IMR-90 (cell line): ENCODE measurements at regions not wholly inside any gene's neighbourhood (a gene's known extent, or its start where the extent isn't known, plus 50 kb on each side); places are given as distances from the start of the nearest gene placed in this dataset.

Experiments
- ATAC-seq: fragments of 200-7000 bp; cut with Tn5 transposase; 2 replicates; pipeline ENCODE4 v1.9.1; 2020; ENCODE audit warnings: low read depth, mild to moderate bottlenecking, moderate library complexity
- BruUV-seq: library from RNA; stranded (reverse); fragments of 400-500 nt; replicated peaks from 2 replicates; lab custom pipeline; 2021; lab: Mats Ljungman, UMichigan
- CTCF ChIA-PET: fragments of 300-600 bp; formaldehyde crosslinking; extraction: SDS; loops from one replicate; lab custom pipeline; 2021; ENCODE audit warnings: antibody characterized with exemption; lab: Yijun Ruan, JAX
- POLR2A ChIA-PET: fragments of 300-600 bp; sonication (Branson Sonifier 250); formaldehyde crosslinking; loops from one replicate; lab custom pipeline; 2022; ENCODE audit warnings: antibody characterized with exemption; ENCODE audit not compliant: unreplicated experiment; lab: Charles Lee
- DNase-seq: peaks from one replicate; pipeline ENCODE4 v3.0.0; 2013
- H2AFZ ChIP-seq: replicated peaks from 2 replicates; pipeline ENCODE3; 2013; ENCODE audit warnings: low read length, mild to moderate bottlenecking; ENCODE audit not compliant: poor library complexity
- H2AK5ac ChIP-seq: 2 replicates; pipeline ENCODE4 v1.6.1; 2013; ENCODE audit warnings: low read depth, low read length, inconsistent platforms
- H2AK9ac ChIP-seq: replicated peaks from 2 replicates; pipeline ENCODE3; 2013; ENCODE audit warnings: mild to moderate bottlenecking, low read depth, low read length, moderate library complexity; ENCODE audit not compliant: poor library complexity
- H2BK120ac ChIP-seq: 2 replicates; pipeline ENCODE4 v1.6.1; 2013; ENCODE audit warnings: low read depth, low read length, inconsistent platforms
- H2BK15ac ChIP-seq: 3 replicates; pipeline ENCODE4 v1.6.1; 2013; ENCODE audit warnings: low read depth, low read length, inconsistent platforms
- H2BK20ac ChIP-seq: 2 replicates; pipeline ENCODE4 v1.6.1; 2013; ENCODE audit warnings: low read depth, mild to moderate bottlenecking, inconsistent platforms, low read length, moderate library complexity
- H2BK5ac ChIP-seq: 2 replicates; pipeline ENCODE4 v1.6.1; 2013; ENCODE audit warnings: mild to moderate bottlenecking, low read depth, low read length, inconsistent platforms; ENCODE audit not compliant: poor library complexity, severe bottlenecking
- H3K14ac ChIP-seq: replicated peaks from 2 replicates; pipeline ENCODE4 v1.6.1; 2013; ENCODE audit warnings: low read depth, low read length, inconsistent platforms
- H3K18ac ChIP-seq: 2 replicates; pipeline ENCODE4 v1.6.1; 2013; ENCODE audit warnings: low read depth, low read length, control low read depth
- H3K23ac ChIP-seq: 2 replicates; pipeline ENCODE4 v1.6.1; 2013; ENCODE audit warnings: low read depth, low read length, inconsistent platforms
- H3K27ac ChIP-seq: 2 replicates; pipeline ENCODE4 v1.5.1; 2013; ENCODE audit warnings: mild to moderate bottlenecking, control low read depth, low read length; ENCODE audit not compliant: insufficient read depth
- H3K27me3 ChIP-seq: 2 replicates; pipeline ENCODE4 v1.6.1; 2013; ENCODE audit warnings: low read length; ENCODE audit not compliant: control insufficient read depth, insufficient read depth
- H3K36me3 ChIP-seq: 2 replicates; pipeline ENCODE4 v1.6.1; 2013; ENCODE audit warnings: low read length, mixed read lengths; ENCODE audit not compliant: control insufficient read depth, insufficient read depth
- H3K4ac ChIP-seq: 2 replicates; pipeline ENCODE4 v1.6.1; 2013; ENCODE audit warnings: low read depth, low read length, inconsistent platforms
- H3K4me1 ChIP-seq: 2 replicates; pipeline ENCODE4 v1.6.1; 2013; ENCODE audit warnings: low read length, mixed read lengths; ENCODE audit not compliant: control insufficient read depth, insufficient read depth
- H3K4me2 ChIP-seq: 2 replicates; pipeline ENCODE4 v1.6.1; 2013; ENCODE audit warnings: low read depth, mild to moderate bottlenecking, control low read depth, low read length, moderate library complexity
- H3K4me3 ChIP-seq: 2 replicates; pipeline ENCODE4 v1.5.1; 2013; ENCODE audit warnings: low read depth, mild to moderate bottlenecking, control low read depth, low read length, moderate library complexity; ENCODE audit not compliant: insufficient read depth
- H3K56ac ChIP-seq: 2 replicates; pipeline ENCODE4 v1.6.1; 2013; ENCODE audit warnings: low read length, inconsistent platforms; ENCODE audit not compliant: insufficient read depth; ENCODE audit errors: extremely low read depth
- H3K79me1 ChIP-seq, 2 experiments: 2 replicates each; pipeline ENCODE4 v1.6.1; 2013; ENCODE audit warnings: low read length in 2 of 2, inconsistent platforms in 1 of 2, low read depth in 1 of 2
- H3K9ac ChIP-seq: 2 replicates; pipeline ENCODE4 v1.6.1; 2013; ENCODE audit warnings: low read depth, low read length, control low read depth
- H3K9me1 ChIP-seq: 2 replicates; pipeline ENCODE4 v1.6.1; 2013; ENCODE audit warnings: low read length, inconsistent platforms; ENCODE audit not compliant: insufficient read depth
- H3K9me3 ChIP-seq: 2 replicates; pipeline ENCODE4 v1.6.1; 2013; ENCODE audit warnings: low read length; ENCODE audit not compliant: control insufficient read depth, insufficient read depth
- H4K20me1 ChIP-seq: 2 replicates; pipeline ENCODE4 v1.6.1; 2013; ENCODE audit warnings: low read length, inconsistent platforms; ENCODE audit not compliant: insufficient read depth
- H4K5ac ChIP-seq: 2 replicates; pipeline ENCODE4 v1.6.1; 2013; ENCODE audit warnings: mild to moderate bottlenecking, low read depth, low read length, control low read depth
- H4K8ac ChIP-seq, 2 experiments: 2 replicates each; pipeline ENCODE4 v1.6.1; 2013; ENCODE audit warnings: low read depth in 2 of 2, low read length in 2 of 2, control low read depth in 1 of 2, inconsistent platforms in 1 of 2
- H4K91ac ChIP-seq: 2 replicates; pipeline ENCODE4 v1.6.1; 2013; ENCODE audit warnings: low read depth, low read length, inconsistent platforms; ENCODE audit not compliant: insufficient read depth
- BHLHE40 ChIP-seq: fragments of 150-350 bp; IDR thresholded peaks from 2 replicates; pipeline ENCODE4 v1.6.1; 2016; ENCODE audit warnings: mild to moderate bottlenecking, low read depth, low read length
- CEBPB ChIP-seq: IDR thresholded peaks from 2 replicates; pipeline ENCODE4 v1.6.1; 2012; ENCODE audit warnings: low read depth, low read length, improper control_type of control experiment
- CHD1 ChIP-seq: IDR thresholded peaks from 2 replicates; pipeline ENCODE4 v1.6.1; 2012; ENCODE audit warnings: low read depth, low read length, improper control_type of control experiment
- CTCF ChIP-seq: conservative IDR thresholded peaks from 2 replicates; pipeline ENCODE4 v1.5.1; 2012; ENCODE audit warnings: mild to moderate bottlenecking, low read depth, low read length, improper control_type of control experiment
- ELK1 ChIP-seq: fragments of 150-350 bp; IDR thresholded peaks from 2 replicates; pipeline ENCODE4 v1.6.1; 2016; ENCODE audit warnings: low read depth, mild to moderate bottlenecking, low read length, moderate library complexity, borderline replicate concordance
- FOS ChIP-seq: fragments of 150-350 bp; IDR thresholded peaks from 2 replicates; pipeline ENCODE4 v1.6.1; 2016; ENCODE audit warnings: low read depth, low read length
- MAFK ChIP-seq: IDR thresholded peaks from 2 replicates; pipeline ENCODE4 v1.6.1; 2012; ENCODE audit warnings: low read depth, low read length, improper control_type of control experiment
- MAZ ChIP-seq: IDR thresholded peaks from 2 replicates; pipeline ENCODE4 v1.6.1; 2012; ENCODE audit warnings: low read depth, mild to moderate bottlenecking, low read length, improper control_type of control experiment, moderate library complexity, borderline replicate concordance
- MXI1 ChIP-seq: IDR thresholded peaks from 2 replicates; pipeline ENCODE4 v1.6.1; 2012; ENCODE audit warnings: low read depth, mild to moderate bottlenecking, low read length, moderate library complexity, borderline replicate concordance
- NFE2L2 ChIP-seq: fragments of 150-350 bp; IDR thresholded peaks from 2 replicates; pipeline ENCODE4 v1.6.1; 2016; ENCODE audit warnings: low read depth, mild to moderate bottlenecking, low read length
- POLR2A ChIP-seq: IDR thresholded peaks from 2 replicates; pipeline ENCODE4 v1.6.1; 2012; ENCODE audit warnings: mild to moderate bottlenecking, low read depth, low read length
- RAD21 ChIP-seq: IDR thresholded peaks from 2 replicates; pipeline ENCODE4 v1.6.1; 2012; ENCODE audit warnings: low read length, improper control_type of control experiment
- RCOR1 ChIP-seq: IDR thresholded peaks from 2 replicates; pipeline ENCODE4 v1.6.1; 2012; ENCODE audit warnings: mild to moderate bottlenecking, low read length, improper control_type of control experiment; ENCODE audit not compliant: insufficient replicate concordance
- RFX5 ChIP-seq: IDR thresholded peaks from 2 replicates; pipeline ENCODE4 v1.8.0; 2012; ENCODE audit warnings: low read depth, mild to moderate bottlenecking, low read length, moderate library complexity
- SMC3 ChIP-seq: fragments of 150-350 bp; IDR thresholded peaks from 2 replicates; pipeline ENCODE4 v1.6.1; 2016; ENCODE audit warnings: low read depth, mild to moderate bottlenecking, antibody characterized with exemption, low read length, moderate library complexity
- USF2 ChIP-seq: fragments of 150-350 bp; IDR thresholded peaks from 2 replicates; pipeline ENCODE4 v1.6.1; 2017; ENCODE audit warnings: mild to moderate bottlenecking, antibody characterized with exemption, low read length, low read depth
- WGBS, 2 experiments: methylation state at CpG; one replicate each; pipeline versions ENCODE4 v1.1.5 to v1.1.7; 2013; ENCODE audit warnings: missing lambda C conversion rate in 2 of 2; ENCODE audit not compliant: insufficient read length in 1 of 2; ENCODE audit errors: extremely low coverage in 2 of 2; 5-methylcytosine and 5-hydroxymethylcytosine counted together
- dilution Hi-C: fragments of 300-500 bp; cut with HindIII; formaldehyde crosslinking; loops from one replicate; pipeline ENCODE4 v1.14.3; 2018; ENCODE audit warnings: low sequenced_read_pairs; ENCODE audit not compliant: unreplicated experiment
- in situ Hi-C: fragments of 300-500 bp; cut with MboI; formaldehyde crosslinking; loops from 3 replicates; pipeline ENCODE4 v1.14.3; 2019; ENCODE audit warnings: low sequenced_read_pairs, inconsistent platforms, mixed read lengths
- intact Hi-C: fragments of 100-400 bp; cut with micrococcal nuclease; formaldehyde crosslinking; loops from 2 replicates; pipeline ENCODE4 v1.10.0; 2022

- Histone ChIP-seq H3K36me3 (no peaks in the 10 kb centered on the region), H2BK15ac (no peak overlapping the region), H4K5ac (no peak overlapping the region), H2AK5ac (no peak overlapping the region), H2BK5ac (no peak overlapping the region), H3K9me3 (no peaks in the 10 kb centered on the region; the same call in 1 of the 2 replicates), H3K18ac (no peak overlapping the region), H3K23ac (no peak overlapping the region), H3K4me1 (peaks cover 2% of the 10 kb centered on the region; the same call in 1 of the 2 replicates), H3K4ac (no peak overlapping the region), H3K4me2 (no peak overlapping the region), H2BK120ac (no peak overlapping the region), H3K14ac (no peak overlapping the region), H3K4me3 (no peak overlapping the region), H3K27me3 (peaks cover 6% of the 10 kb centered on the region; the same call in 1 of the 2 replicates), H2BK20ac (no peak overlapping the region), H4K8ac (no peak overlapping the region), H3K9me1 (no peaks in the 10 kb centered on the region), H2AK9ac (no peak overlapping the region), H3K79me1 (no peaks in the 10 kb centered on the region), H3K27ac (no peak overlapping the region), H4K91ac (no peak overlapping the region), H2AFZ (no peak overlapping the region), H4K20me1 (no peaks in the 10 kb centered on the region), H3K9ac (no peak overlapping the region), H3K56ac (no peak overlapping the region)
- dilution Hi-C loops (no loop called here), intact Hi-C loops (no loop called here), in situ Hi-C loops (no loop called here)
- POLR2A ChIA-PET: no interaction called here
- DNase-seq (no peak), ATAC-seq (no peak)
- CTCF ChIA-PET: no interaction called here
- TF ChIP-seq BHLHE40 (no peak), SMC3 (no peak), RCOR1 (no peak), CTCF (no peak), FOS (no peak), POLR2A (no peak), RAD21 (no peak), CHD1 (no peak), MAZ (no peak), NFE2L2 (no peak), MAFK (no peak), CEBPB (no peak), ELK1 (no peak), USF2 (no peak), RFX5 (no peak), MXI1 (no peak)
- no TSS peak for BruUV-seq
- 94% methylated on average over 2 of the region's 11 CpGs; no CpG with 5 or more reads in 1 of the 2 experiments for WGBS, 2 experiments
Observed at GRCh38 chr12:115002434-115002833, 318.5 kb upstream of the TBX3 start.
